Osteoblast (primary cell): ENCODE measurements at regions not wholly inside any gene's neighbourhood (a gene's known extent, or its start where the extent isn't known, plus 50 kb on each side); places are given as distances from the start of the nearest gene placed in this dataset.

ENCODE experiments used
- DNase-seq: peaks from one replicate; pipeline ENCODE4 v3.0.0; 2011; ENCODE audit warnings: low spot score, mixed read lengths; ENCODE audit not compliant: insufficient read length; ENCODE audit errors: missing footprints
- H2AFZ ChIP-seq: 2 replicates; pipeline ENCODE4 v1.6.0; 2011; ENCODE audit warnings: mild to moderate bottlenecking, low read length
- H3K27ac ChIP-seq: 2 replicates; pipeline ENCODE4 v1.5.1; 2011; ENCODE audit warnings: mild to moderate bottlenecking, low read depth, low read length, moderate library complexity
- H3K27me3 ChIP-seq: 2 replicates; pipeline ENCODE4 v1.6.0; 2012; ENCODE audit warnings: mild to moderate bottlenecking, control low read depth, inconsistent platforms, low read length, moderate library complexity; ENCODE audit not compliant: insufficient read depth
- H3K36me3 ChIP-seq: 2 replicates; pipeline ENCODE4 v1.5.1; 2011; ENCODE audit warnings: mild to moderate bottlenecking, low read length, control low read depth, moderate library complexity; ENCODE audit not compliant: insufficient read depth
- H3K4me1 ChIP-seq: 2 replicates; pipeline ENCODE4 v1.5.1; 2011; ENCODE audit warnings: mild to moderate bottlenecking, low read length, control low read depth, moderate library complexity; ENCODE audit not compliant: insufficient read depth
- H3K4me2 ChIP-seq: 2 replicates; pipeline ENCODE4 v1.6.0; 2011; ENCODE audit warnings: mild to moderate bottlenecking, low read length; ENCODE audit not compliant: insufficient read depth
- H3K4me3 ChIP-seq: fragments of 200-600 bp; sonication (generic); 3 replicates; pipeline ENCODE4 v1.5.1; 2012; ENCODE audit warnings: mild to moderate bottlenecking, low read length, inconsistent platforms; ENCODE audit not compliant: insufficient read depth
- H3K79me2 ChIP-seq: 2 replicates; pipeline ENCODE4 v1.6.0; 2012; ENCODE audit warnings: mild to moderate bottlenecking, low read length, control low read depth, inconsistent platforms; ENCODE audit not compliant: insufficient read depth
- H3K9me3 ChIP-seq: 2 replicates; pipeline ENCODE4 v1.5.1; 2011; ENCODE audit warnings: low read depth, low read length, control low read depth
- H4K20me1 ChIP-seq: 2 replicates; pipeline ENCODE4 v1.6.0; 2012; ENCODE audit warnings: mild to moderate bottlenecking, low read length, control low read depth; ENCODE audit not compliant: insufficient read depth
- TF ChIP-seq, protein P1 (sequence below): IDR thresholded peaks from 2 replicates; pipeline ENCODE4 v1.5.1; 2011; ENCODE audit warnings: mild to moderate bottlenecking, low read depth, low read length, moderate library complexity; ENCODE audit errors: extremely low read depth

DNA sequence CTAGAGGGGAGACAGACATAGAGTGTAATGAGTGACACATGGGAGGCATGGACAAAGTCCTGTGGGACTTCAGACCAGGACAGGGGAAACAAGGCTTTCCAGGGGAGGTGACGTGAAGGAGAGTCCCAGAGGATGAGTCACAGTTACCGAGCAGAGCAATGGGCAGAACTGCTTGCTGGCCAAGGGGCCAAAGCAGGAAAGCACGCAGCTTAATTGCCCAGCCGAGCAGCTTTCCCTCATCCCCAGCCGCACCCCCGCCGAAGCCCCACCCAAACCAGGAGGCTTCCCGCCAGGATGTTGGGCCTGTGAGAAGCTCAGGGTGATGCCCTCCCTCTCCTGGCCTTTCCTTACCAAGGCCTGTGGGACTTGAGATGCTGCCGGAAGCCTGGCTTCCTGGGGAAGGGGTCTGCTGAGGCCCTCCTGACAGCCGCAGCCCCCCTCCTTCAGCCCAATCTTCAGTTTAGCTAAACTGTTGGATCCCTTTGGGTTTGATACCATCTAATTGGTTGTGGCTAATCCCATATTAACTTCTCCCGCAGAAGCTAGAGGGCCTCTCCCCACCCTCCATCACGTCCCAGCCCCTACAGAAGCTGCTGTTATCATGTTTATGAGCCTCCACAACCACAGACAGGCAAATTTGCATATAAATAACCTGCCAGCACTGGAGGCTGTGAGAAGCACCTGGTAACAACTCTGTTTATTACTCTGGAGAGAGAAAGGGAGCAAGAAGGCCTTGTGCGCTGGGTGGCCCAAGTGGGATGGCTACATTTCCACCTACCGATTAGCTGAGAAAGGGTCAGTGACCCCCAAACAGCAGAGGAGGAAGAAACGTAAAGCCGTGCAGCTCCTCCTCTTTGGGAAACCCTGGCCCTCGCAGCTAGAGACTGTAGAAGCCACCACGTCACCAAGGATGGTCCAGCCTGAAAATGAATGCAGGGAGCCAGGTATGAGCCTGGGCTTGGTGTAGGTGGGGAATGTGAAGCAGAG is 80.0 kb downstream of the TRIM29 start:
- Histone ChIP-seq H3K9me3 (no peaks in the 10 kb centered on the region), H3K4me1 (no peaks in the 10 kb centered on the region), H2AFZ (no peak overlapping the region), H3K4me3 (no peak overlapping the region), H3K4me2 (no peak overlapping the region), H3K27me3 (peaks cover 9% of the 10 kb centered on the region), H3K27ac (no peak overlapping the region), H3K36me3 (no peaks in the 10 kb centered on the region), H4K20me1 (no peaks in the 10 kb centered on the region), H3K79me2 (no peaks in the 10 kb centered on the region)
- TF ChIP-seq, protein P1, sequence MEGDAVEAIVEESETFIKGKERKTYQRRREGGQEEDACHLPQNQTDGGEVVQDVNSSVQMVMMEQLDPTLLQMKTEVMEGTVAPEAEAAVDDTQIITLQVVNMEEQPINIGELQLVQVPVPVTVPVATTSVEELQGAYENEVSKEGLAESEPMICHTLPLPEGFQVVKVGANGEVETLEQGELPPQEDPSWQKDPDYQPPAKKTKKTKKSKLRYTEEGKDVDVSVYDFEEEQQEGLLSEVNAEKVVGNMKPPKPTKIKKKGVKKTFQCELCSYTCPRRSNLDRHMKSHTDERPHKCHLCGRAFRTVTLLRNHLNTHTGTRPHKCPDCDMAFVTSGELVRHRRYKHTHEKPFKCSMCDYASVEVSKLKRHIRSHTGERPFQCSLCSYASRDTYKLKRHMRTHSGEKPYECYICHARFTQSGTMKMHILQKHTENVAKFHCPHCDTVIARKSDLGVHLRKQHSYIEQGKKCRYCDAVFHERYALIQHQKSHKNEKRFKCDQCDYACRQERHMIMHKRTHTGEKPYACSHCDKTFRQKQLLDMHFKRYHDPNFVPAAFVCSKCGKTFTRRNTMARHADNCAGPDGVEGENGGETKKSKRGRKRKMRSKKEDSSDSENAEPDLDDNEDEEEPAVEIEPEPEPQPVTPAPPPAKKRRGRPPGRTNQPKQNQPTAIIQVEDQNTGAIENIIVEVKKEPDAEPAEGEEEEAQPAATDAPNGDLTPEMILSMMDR = no peak
- DNase-seq = peak; percentile 65

DNA sequence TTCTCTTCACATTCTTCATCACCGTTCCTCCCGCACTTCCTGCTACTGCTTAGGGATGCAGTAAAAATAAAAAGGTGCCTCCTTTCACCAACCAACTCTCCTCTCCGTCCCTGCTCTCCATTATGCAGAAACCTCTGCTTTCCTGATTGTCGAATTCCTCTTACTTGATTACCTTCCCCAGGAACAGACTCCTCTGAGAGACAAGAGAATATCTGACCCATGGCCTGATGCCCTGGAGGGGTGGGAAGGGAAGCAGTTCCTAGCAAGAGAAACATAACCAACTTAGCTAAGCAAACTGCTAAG is 80.9 kb downstream of the TRIM29 start:
- TF ChIP-seq, protein P1 = no peak
- Histone ChIP-seq H3K4me2 (no peak overlapping the region), H3K36me3 (no peaks in the 10 kb centered on the region), H3K4me3 (no peak overlapping the region), H2AFZ (no peak overlapping the region), H3K27me3 (peaks cover 6% of the 10 kb centered on the region), H3K4me1 (no peaks in the 10 kb centered on the region), H3K27ac (no peak overlapping the region), H4K20me1 (no peaks in the 10 kb centered on the region), H3K79me2 (no peaks in the 10 kb centered on the region), H3K9me3 (no peaks in the 10 kb centered on the region)
- no peak for DNase-seq

DNA sequence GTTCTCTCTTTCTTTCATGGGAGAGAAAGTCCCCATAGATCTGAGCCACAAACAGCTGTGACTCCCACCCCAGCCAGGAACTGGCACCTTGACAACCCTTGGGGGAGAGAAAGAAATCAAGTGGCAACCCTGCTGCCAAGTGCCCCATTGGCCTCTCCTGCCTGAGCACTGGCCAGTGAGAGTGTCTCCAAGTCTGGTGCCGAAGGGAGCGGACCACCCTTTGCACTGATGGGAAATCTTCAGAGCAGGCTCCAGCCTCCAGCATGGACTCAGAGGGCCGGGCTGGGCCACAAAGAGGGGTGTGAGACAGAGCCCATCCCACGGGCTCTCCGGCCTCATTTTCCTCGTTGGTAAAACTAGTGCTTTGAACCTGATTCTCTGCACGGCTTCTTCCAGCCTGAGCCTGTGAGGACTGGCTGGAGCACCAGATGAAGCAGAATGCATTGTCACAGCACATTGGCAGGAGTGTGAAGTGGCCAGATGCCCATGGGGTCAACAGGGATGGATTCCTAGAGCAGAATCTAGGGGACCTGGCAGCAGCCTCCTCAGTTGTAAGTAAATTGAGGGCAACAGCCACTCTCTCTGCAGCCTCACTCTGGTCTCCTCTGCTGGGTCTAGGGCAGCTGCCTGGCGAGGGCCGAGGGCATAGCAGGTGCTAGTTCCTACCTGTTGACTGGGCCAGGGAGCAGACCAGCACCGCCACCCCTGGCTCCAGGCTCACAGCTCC is 81.4 kb downstream of the TRIM29 start:
- Histone ChIP-seq H3K36me3 (no peaks in the 10 kb centered on the region), H3K4me2 (no peak overlapping the region), H2AFZ (no peak overlapping the region), H3K4me1 (no peaks in the 10 kb centered on the region), H4K20me1 (no peaks in the 10 kb centered on the region), H3K79me2 (no peaks in the 10 kb centered on the region), H3K4me3 (no peak overlapping the region), H3K27me3 (peaks cover 6% of the 10 kb centered on the region), H3K27ac (no peak overlapping the region), H3K9me3 (no peaks in the 10 kb centered on the region)
- DNase-seq = no peak
- TF ChIP-seq, protein P1 = no peak

- Histone ChIP-seq H3K36me3 (no peaks in the 10 kb centered on the region), H3K27ac (no peak overlapping the region), H3K27me3 (peaks cover 4% of the 10 kb centered on the region), H2AFZ (no peak overlapping the region), H4K20me1 (no peaks in the 10 kb centered on the region), H3K9me3 (no peaks in the 10 kb centered on the region), H3K4me1 (no peaks in the 10 kb centered on the region), H3K4me2 (no peak overlapping the region), H3K4me3 (no peak overlapping the region), H3K79me2 (no peaks in the 10 kb centered on the region)
- no peak for DNase-seq
- TF ChIP-seq, protein P1 = no peak
Observed at GRCh38 chr11:120055646-120056045, 82.3 kb downstream of the TRIM29 start.
